AG10803 (cell line): ENCODE measurements at regions not wholly inside any gene's neighbourhood (a gene's known extent, or its start where the extent isn't known, plus 50 kb on each side); places are given as distances from the start of the nearest gene placed in this dataset.

Experiments
- DNase-seq: peaks from one replicate; pipeline ENCODE4 v3.0.0; 2010; ENCODE audit warnings: low read depth
- H3K4me3 ChIP-seq: 2 replicates; pipeline ENCODE4 v1.5.1; 2011; ENCODE audit warnings: mild to moderate bottlenecking, low read length, control low read depth
- CTCF ChIP-seq: conservative IDR thresholded peaks from 2 replicates; pipeline ENCODE4 v1.5.1; 2011; ENCODE audit warnings: mild to moderate bottlenecking, low read length, control low read depth, inconsistent platforms

GRCh38 chr16:62225675-62226074 lies 189.4 kb upstream of the CDH8 start:
- H3K4me3 ChIP-seq = no peak overlapping the region
- no peak for DNase-seq
- no peak for TF ChIP-seq CTCF

GRCh38 chr16:62224646-62225209 lies 188.5 kb upstream of the CDH8 start:
- TF ChIP-seq CTCF = no peak
- no peak overlapping the region for H3K4me3 ChIP-seq
- no peak for DNase-seq

- no peak for DNase-seq
- no peak for TF ChIP-seq CTCF
- no peak overlapping the region for H3K4me3 ChIP-seq
Measured at GRCh38 chr16:62216837-62217236, 180.6 kb upstream of the CDH8 start.

GRCh38 chr16:62213763-62214162 lies 177.5 kb upstream of the CDH8 start:
- no peak for DNase-seq
- no peak overlapping the region for H3K4me3 ChIP-seq
- no peak for TF ChIP-seq CTCF

- H3K4me3 ChIP-seq = no peak overlapping the region
- TF ChIP-seq CTCF = no peak
- no peak for DNase-seq
Measured at GRCh38 chr16:62208934-62209333, 172.7 kb upstream of the CDH8 start.

- TF ChIP-seq CTCF = no peak
Measured at GRCh38 chr16:62205459-62205858, 169.2 kb upstream of the CDH8 start.

GRCh38 chr16:62201911-62202310 lies 165.7 kb upstream of the CDH8 start:
- no peak overlapping the region for H3K4me3 ChIP-seq
- no peak for DNase-seq
- TF ChIP-seq CTCF = no peak

More at GRCh38 chr16:62205459-62205858, 169.2 kb upstream of the CDH8 start:
- H3K4me3 ChIP-seq = no peak overlapping the region
- DNase-seq = no peak
